PC-3 (cell line): ENCODE measurements at regions not wholly inside any gene's neighbourhood (a gene's known extent, or its start where the extent isn't known, plus 50 kb on each side); places are given as distances from the start of the nearest gene placed in this dataset.
A peak's percentile ranks its signal among the peaks of the same experiment; 100 is the strongest.

ENCODE experiments used
- ATAC-seq: fragments of 200-7000 bp; cut with Tn5 transposase; 2 replicates; pipeline ENCODE4 v1.9.1; 2020; ENCODE audit warnings: mild to moderate bottlenecking, moderate library complexity
- BruUV-seq: library from RNA; stranded (reverse); fragments of 400-500 nt; replicated peaks from 2 replicates; lab custom pipeline; 2021; lab: Mats Ljungman, UMichigan
- CTCF ChIA-PET: fragments of 300-600 bp; sonication (Branson Sonifier 250); formaldehyde crosslinking; loops from one replicate; lab custom pipeline; 2022; ENCODE audit warnings: antibody characterized with exemption; lab: Charles Lee
- POLR2A ChIA-PET: fragments of 300-600 bp; sonication (Branson Sonifier 250); formaldehyde crosslinking; loops from one replicate; lab custom pipeline; 2022; ENCODE audit warnings: antibody characterized with exemption; ENCODE audit not compliant: unreplicated experiment; lab: Charles Lee
- DNase-seq: peaks from one replicate; pipeline ENCODE4 v3.0.0-alpha.2; 2015
- H2AFZ ChIP-seq: fragments of 300-600 bp; sonication (generic); 2 replicates; pipeline ENCODE4 v1.6.0; 2016; ENCODE audit warnings: antibody characterized with exemption, low read length
- H3F3A ChIP-seq: fragments of 300-600 bp; sonication (generic); one replicate; pipeline ENCODE4 v1.6.0; 2017; ENCODE audit warnings: antibody characterized with exemption, low read length, control low read depth, mild to moderate bottlenecking; ENCODE audit not compliant: unreplicated experiment
- H3K27ac ChIP-seq: fragments of 300-600 bp; sonication (generic); 2 replicates; pipeline ENCODE4 v1.5.1; 2016; ENCODE audit warnings: mild to moderate bottlenecking, low read length
- H3K27me3 ChIP-seq: fragments of 300-600 bp; sonication (generic); 2 replicates; pipeline ENCODE4 v1.6.1; 2016; ENCODE audit warnings: low read length, mixed read lengths
- H3K36me3 ChIP-seq: fragments of 300-600 bp; sonication (generic); 2 replicates; pipeline ENCODE4 v1.6.1; 2016; ENCODE audit warnings: low read depth, mixed run types, low read length, mixed read lengths
- H3K4me1 ChIP-seq: fragments of 300-600 bp; sonication (generic); 2 replicates; pipeline ENCODE4 v1.5.1; 2016; ENCODE audit warnings: low read length; ENCODE audit not compliant: insufficient read depth
- H3K4me2 ChIP-seq: fragments of 300-600 bp; sonication (generic); 2 replicates; pipeline ENCODE4 v1.6.0; 2016; ENCODE audit warnings: low read length
- H3K4me3 ChIP-seq: fragments of 300-600 bp; sonication (generic); 2 replicates; pipeline ENCODE4 v1.5.1; 2016; ENCODE audit warnings: mild to moderate bottlenecking, low read length, mixed read lengths
- H3K79me2 ChIP-seq: fragments of 300-600 bp; sonication (generic); 2 replicates; pipeline ENCODE4 v1.6.1; 2017; ENCODE audit warnings: low read length, mixed read lengths
- H3K9ac ChIP-seq: fragments of 300-600 bp; sonication (generic); 2 replicates; pipeline ENCODE4 v1.6.0; 2016; ENCODE audit warnings: mild to moderate bottlenecking, low read length
- H3K9me2 ChIP-seq: fragments of 300-600 bp; sonication (generic); replicated peaks from 2 replicates; pipeline ENCODE4 v1.6.1; 2016; ENCODE audit warnings: mixed run types, low read length, mixed read lengths
- H3K9me3 ChIP-seq: fragments of 300-600 bp; sonication (generic); 2 replicates; pipeline ENCODE4 v1.6.1; 2016; ENCODE audit warnings: low read length, mixed read lengths
- H4K20me1 ChIP-seq: fragments of 300-600 bp; sonication (generic); 2 replicates; pipeline ENCODE4 v1.6.1; 2016; ENCODE audit warnings: low read length, mixed read lengths
- EZH2 ChIP-seq: fragments of 300-600 bp; sonication (generic); IDR thresholded peaks from one replicate; pipeline ENCODE4 v1.6.1; 2017; ENCODE audit warnings: antibody characterized with exemption, mild to moderate bottlenecking, low read length; ENCODE audit not compliant: unreplicated experiment
- EZH2phosphoT487 ChIP-seq: fragments of 300-600 bp; sonication (generic); IDR thresholded peaks from 2 replicates; pipeline ENCODE4 v1.6.1; 2018; ENCODE audit warnings: mild to moderate bottlenecking, antibody characterized with exemption, low read length, borderline replicate concordance
- intact Hi-C: fragments of 100-400 bp; cut with micrococcal nuclease; formaldehyde crosslinking; loops from 2 replicates; pipeline ENCODE4 v1.9.0; 2023
- TF ChIP-seq, protein P1 (sequence below): fragments of 300-600 bp; sonication (generic); conservative IDR thresholded peaks from 2 replicates; pipeline ENCODE4 v1.5.1; 2017; ENCODE audit warnings: antibody characterized with exemption, low read depth, mild to moderate bottlenecking, low read length

DNA sequence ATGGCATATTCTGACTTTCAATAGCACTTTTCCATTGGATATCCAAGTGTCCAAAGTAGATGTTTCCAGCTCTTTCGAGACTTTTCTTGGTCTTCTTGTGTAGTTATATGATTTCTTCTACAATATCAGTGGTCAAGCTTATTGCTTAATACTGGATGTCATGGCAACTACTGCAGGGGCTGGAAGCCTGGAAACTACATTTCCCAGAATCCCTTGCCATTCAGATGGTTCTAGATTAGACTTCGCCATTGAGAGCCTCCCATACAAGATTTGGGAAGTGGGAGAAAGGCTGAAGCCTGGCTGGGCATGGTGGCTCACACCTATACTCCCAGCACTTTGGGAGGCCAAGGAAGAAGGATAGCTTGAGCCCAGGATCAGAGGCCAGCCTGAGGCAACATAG, 153.6 kb downstream of the C16orf95 start:
- no peak for TF ChIP-seq EZH2
- TF ChIP-seq EZH2phosphoT487 = no peak
- TF ChIP-seq, protein P1, sequence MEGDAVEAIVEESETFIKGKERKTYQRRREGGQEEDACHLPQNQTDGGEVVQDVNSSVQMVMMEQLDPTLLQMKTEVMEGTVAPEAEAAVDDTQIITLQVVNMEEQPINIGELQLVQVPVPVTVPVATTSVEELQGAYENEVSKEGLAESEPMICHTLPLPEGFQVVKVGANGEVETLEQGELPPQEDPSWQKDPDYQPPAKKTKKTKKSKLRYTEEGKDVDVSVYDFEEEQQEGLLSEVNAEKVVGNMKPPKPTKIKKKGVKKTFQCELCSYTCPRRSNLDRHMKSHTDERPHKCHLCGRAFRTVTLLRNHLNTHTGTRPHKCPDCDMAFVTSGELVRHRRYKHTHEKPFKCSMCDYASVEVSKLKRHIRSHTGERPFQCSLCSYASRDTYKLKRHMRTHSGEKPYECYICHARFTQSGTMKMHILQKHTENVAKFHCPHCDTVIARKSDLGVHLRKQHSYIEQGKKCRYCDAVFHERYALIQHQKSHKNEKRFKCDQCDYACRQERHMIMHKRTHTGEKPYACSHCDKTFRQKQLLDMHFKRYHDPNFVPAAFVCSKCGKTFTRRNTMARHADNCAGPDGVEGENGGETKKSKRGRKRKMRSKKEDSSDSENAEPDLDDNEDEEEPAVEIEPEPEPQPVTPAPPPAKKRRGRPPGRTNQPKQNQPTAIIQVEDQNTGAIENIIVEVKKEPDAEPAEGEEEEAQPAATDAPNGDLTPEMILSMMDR = no peak
- Histone ChIP-seq H3K9ac (no peak overlapping the region), H3K9me3 (no peaks in the 10 kb centered on the region), H3F3A (no peaks in the 10 kb centered on the region), H4K20me1 (no peaks in the 10 kb centered on the region), H3K4me2 (no peak overlapping the region), H3K4me3 (no peak overlapping the region), H3K36me3 (no peaks in the 10 kb centered on the region), H3K4me1 (no peaks in the 10 kb centered on the region), H2AFZ (no peak overlapping the region), H3K27me3 (no peaks in the 10 kb centered on the region), H3K9me2 (no peaks in the 10 kb centered on the region), H3K27ac (no peak overlapping the region), H3K79me2 (no peaks in the 10 kb centered on the region)
- no peak for ATAC-seq
- intact Hi-C loops = no loop called here
- ChIA-PET POLR2A (no interaction called here), CTCF (no interaction called here)
- no TSS peak for BruUV-seq
- no peak for DNase-seq

GRCh38 chr16:87165151-87165550, 152.0 kb downstream of the C16orf95 start:
- TF ChIP-seq EZH2phosphoT487 (no peak), EZH2 (no peak)
- TF ChIP-seq, protein P1 = no peak
- CTCF ChIA-PET = no interaction called here

GRCh38 chr16:87165885-87166284, 151.3 kb downstream of the C16orf95 start:
- H3K27me3 ChIP-seq = no peaks in the 10 kb centered on the region
- ChIA-PET CTCF (no interaction called here), POLR2A (no interaction called here)
- no peak overlapping the region for H3K4me2 ChIP-seq
- no peaks in the 10 kb centered on the region for H3K79me2 ChIP-seq
- no peak overlapping the region for H3K9ac ChIP-seq
- no peak overlapping the region for H3K4me3 ChIP-seq
- no TSS peak for BruUV-seq
- DNase-seq (no peak), ATAC-seq (no peak)
- no peaks in the 10 kb centered on the region for H3K36me3 ChIP-seq
- H3K9me2 ChIP-seq = no peaks in the 10 kb centered on the region
- H3K9me3 ChIP-seq = no peaks in the 10 kb centered on the region
- H3K27ac ChIP-seq = no peak overlapping the region
- H2AFZ ChIP-seq = no peak overlapping the region
- no peaks in the 10 kb centered on the region for H4K20me1 ChIP-seq
- no peaks in the 10 kb centered on the region for H3F3A ChIP-seq
- intact Hi-C loops = no loop called here
- H3K4me1 ChIP-seq = no peaks in the 10 kb centered on the region
- TF ChIP-seq EZH2phosphoT487 (no peak), EZH2 (no peak)
- TF ChIP-seq, protein P1 = no peak

More at GRCh38 chr16:87165151-87165550, 152.0 kb downstream of the C16orf95 start:
- no peaks in the 10 kb centered on the region for H3K79me2 ChIP-seq
- no peak overlapping the region for H3K4me3 ChIP-seq
- H3K27me3 ChIP-seq = no peaks in the 10 kb centered on the region
- ATAC-seq = no peak
- H3F3A ChIP-seq = no peaks in the 10 kb centered on the region
- intact Hi-C loops = no loop called here
- H2AFZ ChIP-seq = no peak overlapping the region
- POLR2A ChIA-PET = no interaction called here
- H4K20me1 ChIP-seq = no peaks in the 10 kb centered on the region
- H3K9ac ChIP-seq = no peak overlapping the region
- H3K36me3 ChIP-seq = no peaks in the 10 kb centered on the region
- no peaks in the 10 kb centered on the region for H3K9me3 ChIP-seq
- BruUV-seq = no TSS peak
- no peaks in the 10 kb centered on the region for H3K9me2 ChIP-seq
- DNase-seq = peak; percentile 8
- no peak overlapping the region for H3K27ac ChIP-seq
- H3K4me2 ChIP-seq = no peak overlapping the region
- H3K4me1 ChIP-seq = no peaks in the 10 kb centered on the region
